GM18499 (cell line): ENCODE measurements at regions not wholly inside any gene's neighbourhood (a gene's known extent, or its start where the extent isn't known, plus 50 kb on each side); places are given as distances from the start of the nearest gene placed in this dataset.
"Not testable (repeated sequence)": the region's sequence is repeated elsewhere in the genome, so short reads cannot be mapped to it uniquely, and the experiment has no call there.

Source experiments
- ATAC-seq: cut with Tn5 transposase; IDR thresholded peaks from one replicate; pipeline ENCODE4 v1.9.1; 2021; ENCODE audit warnings: moderate number of reproducible peaks; ENCODE audit not compliant: insufficient read depth, unreplicated experiment

DNA sequence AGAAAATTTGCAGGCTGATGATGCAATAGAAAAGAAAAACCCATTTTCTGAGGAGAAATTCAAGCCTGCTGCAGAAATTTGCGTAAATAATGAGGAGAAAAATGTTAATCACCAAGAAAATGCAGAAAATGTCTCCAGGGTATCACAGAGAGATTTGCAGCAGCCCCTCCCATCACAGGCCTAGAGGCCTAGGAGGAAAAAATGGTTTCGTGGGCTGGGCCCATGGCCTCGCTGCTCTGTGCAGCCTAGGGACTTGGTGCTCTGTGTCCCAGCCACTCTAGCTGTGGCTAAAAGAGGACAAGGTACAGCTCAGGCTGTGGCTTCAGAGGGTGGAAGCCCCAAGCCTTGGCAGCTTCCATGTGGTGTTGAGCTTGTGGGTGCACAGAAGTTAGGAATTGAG lies 374.8 kb upstream of the BOD1L1 start:
- not testable (repeated sequence) for ATAC-seq

DNA sequence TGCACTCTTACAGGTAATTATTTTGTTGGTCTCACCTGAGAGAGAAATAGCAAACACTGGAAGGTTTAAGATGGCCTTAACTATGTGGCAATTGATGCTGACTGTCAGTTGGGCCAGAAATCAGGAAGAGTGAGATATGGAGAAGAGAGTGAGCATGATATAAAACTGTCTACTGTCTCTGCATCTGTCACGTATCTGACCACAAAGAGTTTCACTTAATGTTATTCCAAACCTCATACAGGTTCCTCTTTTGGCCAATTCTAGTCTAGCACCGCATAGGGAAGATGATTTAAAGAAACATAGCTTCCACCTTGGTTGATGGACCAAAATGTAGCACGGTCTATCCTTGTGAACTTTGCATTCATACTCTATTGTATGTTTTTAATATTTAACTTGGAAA lies 381.0 kb upstream of the BOD1L1 start:
- no peak for ATAC-seq

DNA sequence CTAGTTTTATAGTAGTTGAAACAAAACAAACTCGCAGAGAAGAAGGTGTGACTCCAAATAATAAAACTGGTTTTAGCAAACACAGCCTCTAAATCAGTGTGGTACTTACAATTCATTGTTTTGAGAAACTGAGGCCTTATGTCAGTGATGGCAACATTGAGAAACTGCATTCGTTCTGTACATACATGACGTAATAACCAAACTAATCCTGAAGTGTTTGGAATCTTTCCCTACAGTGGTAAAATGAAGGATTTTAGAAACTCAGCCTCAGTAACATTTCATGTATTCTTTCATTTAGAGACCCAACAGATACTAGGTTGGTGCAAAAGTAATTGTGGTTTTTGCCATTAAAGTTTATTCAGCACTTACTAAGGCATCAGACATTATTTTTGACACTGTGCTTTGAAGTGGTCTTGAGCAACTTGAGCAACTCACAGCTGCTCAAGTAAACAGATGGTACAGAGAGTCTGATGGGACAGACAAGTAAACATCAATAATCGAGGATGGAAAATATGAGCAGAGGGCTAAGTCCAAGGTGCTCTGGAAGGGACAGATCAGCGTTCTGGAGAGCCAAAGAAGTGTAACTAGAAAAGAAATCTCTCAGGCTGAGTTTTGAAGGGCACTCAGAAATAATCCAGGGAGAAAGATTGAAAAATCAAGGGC lies 390.8 kb upstream of the BOD1L1 start:
- ATAC-seq = no peak

DNA sequence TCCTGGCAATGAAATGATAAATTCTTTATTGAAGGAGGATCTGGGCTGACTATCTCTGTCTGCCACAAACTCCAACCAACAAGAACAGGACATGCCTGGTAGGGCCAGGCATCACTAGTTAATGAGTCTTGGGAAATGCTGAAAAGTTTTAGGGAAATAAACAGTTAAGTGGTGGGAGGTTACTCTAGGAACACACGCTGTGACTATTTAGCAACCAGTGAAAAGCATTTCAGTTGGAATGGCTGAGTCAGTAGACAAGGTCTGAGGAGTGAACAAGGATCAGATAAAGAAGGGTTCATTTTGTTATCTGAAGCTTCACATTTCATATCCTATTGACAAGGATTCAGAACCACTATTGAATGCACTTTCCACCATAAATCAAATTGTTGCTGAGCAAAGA lies 394.9 kb upstream of the BOD1L1 start:
- ATAC-seq = no peak

DNA sequence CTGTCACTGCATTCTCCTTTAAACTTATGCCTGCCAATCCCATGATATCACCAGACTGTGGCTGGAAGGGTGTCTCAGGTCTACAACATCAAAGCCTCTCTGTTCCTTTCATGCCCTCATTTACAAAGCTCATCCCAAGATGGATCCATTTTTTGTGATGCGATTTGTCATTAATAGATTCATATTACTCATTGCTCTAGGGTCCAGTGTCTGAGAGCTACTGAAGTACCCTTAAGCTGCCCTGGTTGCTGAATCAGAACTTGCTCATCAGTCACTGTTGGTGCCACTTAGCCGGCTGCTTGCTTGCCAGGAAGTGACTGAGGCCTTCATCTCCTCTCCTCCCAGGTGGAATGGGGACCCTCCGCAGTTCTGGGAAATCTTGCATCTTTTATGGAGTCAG lies 395.5 kb upstream of the BOD1L1 start:
- ATAC-seq = no peak

DNA sequence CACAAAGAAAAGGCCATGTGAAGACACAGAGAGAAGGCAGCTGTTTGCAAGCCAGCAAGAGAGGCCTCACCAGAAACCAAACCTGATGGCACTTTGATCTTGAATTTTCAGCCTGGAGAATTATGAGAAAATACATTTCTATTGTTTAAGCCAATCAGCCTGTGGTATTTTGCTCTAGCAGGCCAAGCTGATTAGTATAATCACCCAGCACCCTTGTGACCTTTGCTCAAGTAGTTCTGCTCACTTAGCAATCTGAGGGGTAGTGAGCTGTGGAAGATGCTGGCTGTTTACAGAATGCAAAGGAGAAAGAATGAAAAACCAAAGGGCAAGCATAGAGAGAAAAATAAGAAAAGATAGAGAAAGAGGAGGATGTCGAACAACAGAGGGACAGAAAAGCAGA lies 396.4 kb upstream of the BOD1L1 start:
- no peak for ATAC-seq

DNA sequence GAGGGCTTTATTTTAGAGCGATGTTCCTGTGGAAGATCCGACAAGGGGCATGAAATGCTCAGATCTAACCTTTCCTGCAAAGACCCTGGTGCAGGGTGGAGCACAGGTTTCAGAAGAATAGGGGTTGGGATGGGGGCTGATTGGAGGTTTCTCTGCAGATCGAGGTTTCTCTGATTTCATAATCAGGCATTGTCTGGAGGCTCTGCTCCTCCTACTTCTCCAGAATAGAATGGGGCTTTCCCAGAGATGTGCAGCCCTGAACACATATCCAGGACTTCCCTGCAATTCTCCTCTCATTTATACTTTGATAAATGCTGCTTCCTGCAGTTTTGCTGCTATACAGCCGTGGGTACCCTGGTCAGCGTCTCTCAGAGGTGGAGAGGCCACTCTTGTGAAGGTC lies 397.6 kb upstream of the BOD1L1 start:
- ATAC-seq = no peak

DNA sequence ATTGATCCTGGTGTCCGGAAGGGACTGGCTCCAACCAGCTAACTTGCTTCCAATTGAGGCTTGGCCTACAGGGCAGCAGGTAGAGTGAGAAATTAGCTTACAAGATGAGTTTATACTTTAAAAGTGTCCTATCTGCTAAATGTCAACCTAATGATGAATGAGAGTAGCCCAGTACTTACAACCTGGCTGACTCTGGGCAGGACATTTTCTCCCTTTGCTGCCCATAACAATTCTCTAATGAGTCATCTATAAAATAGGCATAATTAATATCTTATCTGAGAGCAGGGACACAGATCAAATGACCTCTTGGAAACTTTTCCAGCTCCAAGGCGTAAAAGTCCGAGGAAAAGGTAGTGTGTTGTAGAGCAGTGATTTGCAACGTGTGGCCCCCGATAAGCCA lies 398.4 kb upstream of the BOD1L1 start:
- ATAC-seq = no peak

DNA sequence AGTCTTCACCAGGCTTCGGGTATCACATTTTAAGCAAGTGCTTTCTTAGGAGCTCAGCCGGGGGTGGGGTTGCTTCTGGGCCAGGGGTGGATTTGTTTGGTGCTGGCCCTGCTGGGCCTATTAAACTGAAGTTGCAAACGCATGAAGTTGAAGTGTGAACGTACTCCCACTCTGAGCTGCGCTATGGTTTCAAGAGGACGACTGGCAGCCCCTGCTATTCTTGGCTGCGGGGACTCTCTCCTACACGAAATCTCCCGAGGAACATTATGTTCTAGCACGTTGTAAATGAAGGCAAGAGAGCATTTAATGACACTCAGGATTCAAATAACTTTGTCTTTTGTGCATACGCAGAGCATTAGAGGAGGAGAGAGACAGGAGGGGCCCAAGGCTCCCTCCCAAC lies 401.3 kb upstream of the BOD1L1 start:
- no peak for ATAC-seq

DNA sequence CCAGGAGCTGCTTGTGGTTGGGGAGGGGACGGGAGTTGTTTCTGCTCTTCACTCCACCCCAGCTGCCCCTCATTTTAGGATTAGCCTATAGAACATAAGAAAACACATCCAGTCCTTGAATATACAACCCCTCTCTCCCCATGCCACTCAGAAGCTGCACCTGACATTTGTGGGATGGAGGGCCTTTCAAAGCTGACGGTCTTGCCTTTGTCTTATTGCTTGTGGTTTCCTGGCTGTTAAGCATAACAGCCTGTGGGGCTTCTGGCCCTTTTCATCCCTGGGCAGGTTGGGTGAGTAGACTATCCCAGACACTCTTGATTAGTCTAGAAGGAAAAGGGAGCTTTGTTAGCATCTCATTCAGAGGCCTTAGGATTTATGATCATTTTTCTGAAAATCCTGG lies 407.6 kb upstream of the BOD1L1 start:
- no peak for ATAC-seq

DNA sequence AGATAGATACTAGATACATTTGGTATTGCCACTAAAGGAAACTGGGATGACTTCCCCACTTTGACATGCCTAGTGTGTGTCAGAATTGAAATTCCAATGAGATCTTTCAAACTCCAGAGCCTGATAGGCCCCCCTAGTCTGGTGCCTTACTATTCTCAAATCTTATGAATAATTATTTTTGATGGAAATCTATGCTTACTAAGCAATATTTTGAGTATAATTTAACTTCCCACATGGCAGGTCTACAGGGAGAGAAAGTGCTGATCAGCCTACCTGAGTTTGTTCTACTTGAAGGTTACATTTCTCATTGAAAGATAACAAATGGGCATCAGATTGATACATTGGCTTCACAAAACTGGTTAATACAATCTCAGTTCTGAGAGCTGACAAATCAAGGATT lies 415.7 kb upstream of the BOD1L1 start:
- ATAC-seq = no peak

DNA sequence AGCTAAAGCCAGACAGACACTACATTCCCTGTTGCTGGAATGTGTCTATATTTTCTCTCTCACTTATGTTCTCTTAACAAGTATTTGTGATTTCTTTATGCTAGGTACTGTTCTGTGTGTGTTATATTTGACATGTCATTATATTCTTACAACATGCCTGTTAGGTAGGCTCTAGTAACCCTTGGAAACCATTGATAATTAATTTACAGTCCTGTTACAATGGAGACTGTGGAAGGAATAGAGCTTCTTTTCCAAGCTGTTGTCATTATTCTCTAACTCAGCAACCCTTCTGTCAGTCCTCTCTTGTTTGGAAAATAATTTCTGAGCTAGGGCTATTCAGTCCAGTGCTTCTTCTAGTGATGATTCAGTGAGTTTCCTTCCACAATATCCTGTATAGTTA lies 419.1 kb upstream of the BOD1L1 start:
- no peak for ATAC-seq

DNA sequence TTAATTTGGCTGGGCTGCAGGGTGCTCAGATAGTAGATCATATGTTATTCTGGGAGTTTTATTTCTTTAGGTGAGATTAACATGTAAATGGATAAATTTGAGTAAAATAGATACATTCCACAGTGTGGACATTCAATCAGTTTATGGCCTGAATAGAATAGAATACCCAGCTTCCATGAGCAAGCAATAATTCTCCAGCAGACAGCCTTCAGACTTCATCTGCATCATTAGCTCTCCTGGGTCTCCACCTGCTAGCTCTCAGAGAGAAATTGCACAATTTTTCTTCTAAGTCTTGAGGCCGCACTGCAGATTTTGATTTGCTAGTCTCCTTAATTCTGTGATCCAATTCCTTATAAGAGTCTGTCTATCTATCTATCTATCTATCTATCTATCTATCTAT lies 420.3 kb upstream of the BOD1L1 start:
- no peak for ATAC-seq

DNA sequence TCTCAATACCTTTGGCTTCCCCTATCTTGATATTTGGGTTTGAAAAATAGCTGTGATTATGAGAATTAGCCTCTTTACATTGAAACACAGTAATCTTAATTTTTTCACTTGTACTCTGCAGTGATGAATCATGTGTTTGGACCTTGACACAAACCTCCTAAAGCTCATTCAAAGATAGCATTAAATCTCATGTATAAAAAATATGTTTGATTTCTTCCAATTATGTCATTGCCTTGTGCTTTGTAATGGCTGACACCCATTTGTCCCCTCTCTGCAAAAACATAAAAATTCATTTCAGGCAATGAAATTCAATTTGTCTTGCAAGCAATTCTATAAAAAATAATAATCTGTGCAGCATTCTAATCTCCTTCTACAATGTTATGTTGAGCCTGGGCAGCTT lies 422.4 kb upstream of the BOD1L1 start:
- ATAC-seq = no peak

DNA sequence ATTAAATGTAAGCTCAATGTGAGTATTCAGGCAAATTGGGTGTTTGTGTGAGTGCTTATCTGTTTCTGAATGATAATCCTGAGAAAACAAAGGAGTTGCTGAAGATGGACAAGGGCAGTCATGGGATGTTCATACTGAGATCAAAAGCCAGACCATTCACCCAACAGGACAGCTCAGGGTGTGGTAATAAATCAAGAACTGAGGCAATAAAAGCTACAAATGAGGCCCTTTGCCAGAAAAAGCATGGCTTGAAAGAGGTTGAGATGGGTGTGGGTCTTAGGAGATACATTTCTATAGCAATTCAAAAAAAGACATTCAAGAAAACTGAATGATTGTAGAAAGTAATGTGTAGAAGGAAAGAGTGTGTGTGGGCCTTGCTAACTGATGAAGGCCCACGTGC lies 425.8 kb upstream of the BOD1L1 start:
- ATAC-seq = no peak

DNA sequence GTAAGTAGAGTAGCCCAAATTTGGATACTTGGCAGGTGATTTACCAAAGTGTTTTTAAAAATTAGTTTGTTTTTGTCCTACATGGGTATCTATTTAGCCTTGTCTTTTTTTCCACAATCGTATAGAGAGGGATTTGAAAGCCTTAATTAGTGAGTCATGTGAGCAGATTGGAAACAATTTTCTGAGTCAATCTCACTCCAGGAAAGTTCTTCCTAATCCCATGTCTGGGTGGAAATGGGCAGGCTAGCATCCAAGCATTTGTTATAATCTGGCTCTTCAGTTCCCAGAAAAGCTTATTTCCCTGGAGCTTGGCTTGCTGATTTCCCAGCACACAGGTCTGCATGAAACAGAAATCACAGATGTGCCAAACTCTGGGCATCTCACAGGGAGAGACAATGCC lies 426.9 kb upstream of the BOD1L1 start:
- no peak for ATAC-seq

DNA sequence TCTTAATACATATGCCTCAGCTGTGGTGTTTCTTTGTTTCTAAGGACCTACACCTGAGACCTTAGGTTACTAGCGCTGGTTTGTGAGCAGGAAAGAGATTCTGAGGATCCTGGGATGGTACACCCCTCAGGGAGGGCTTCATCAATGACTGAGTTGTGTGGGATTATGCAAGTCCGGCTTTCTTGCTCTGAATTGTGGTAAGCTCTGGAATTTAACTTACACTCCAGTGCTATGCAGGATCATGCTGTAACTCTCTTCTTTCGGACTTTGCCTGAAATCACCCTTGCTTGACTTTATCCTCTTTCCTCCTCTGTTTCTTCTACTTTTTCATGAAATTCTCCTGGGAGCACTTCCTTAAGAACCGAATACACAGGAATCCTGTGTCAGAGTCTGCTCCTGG lies 431.5 kb upstream of the BOD1L1 start:
- ATAC-seq = no peak

DNA sequence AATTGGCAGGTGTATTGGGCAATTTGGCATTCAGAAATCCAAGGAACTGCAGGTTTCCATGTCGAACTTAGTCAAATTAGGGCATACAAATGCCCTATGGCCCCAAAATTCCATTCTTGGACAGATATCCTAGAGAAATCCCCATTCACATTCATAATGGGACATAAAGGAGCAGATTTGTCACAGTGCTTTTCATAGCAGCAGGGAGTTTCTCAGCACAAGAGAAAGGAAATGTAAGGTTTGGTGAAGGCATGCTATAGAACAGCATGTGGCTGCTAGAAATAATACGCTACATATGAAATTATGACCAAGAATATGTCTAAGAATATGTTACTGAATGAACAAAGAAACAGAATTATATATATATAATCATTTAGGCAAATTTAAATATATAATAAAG lies 437.5 kb upstream of the BOD1L1 start:
- no peak for ATAC-seq

DNA sequence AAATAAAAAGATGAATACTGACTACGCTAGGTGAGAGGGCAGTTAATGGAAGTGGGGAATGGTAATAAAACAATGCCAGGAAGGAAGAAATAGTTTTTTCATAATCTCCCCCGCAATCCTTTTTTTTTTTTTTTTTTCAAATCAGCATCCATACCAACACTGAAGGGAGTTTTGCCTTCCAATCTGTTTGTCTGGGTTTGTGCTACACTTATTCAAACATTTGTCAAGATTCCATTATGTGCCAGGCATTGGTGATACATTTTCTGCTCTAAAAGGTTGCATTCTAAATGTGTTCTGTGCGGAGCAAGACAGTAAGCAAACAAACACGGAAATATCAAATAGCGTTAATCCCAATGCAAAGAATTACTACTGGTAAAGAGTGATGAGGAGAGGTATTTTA lies 437.9 kb upstream of the BOD1L1 start:
- no peak for ATAC-seq

DNA sequence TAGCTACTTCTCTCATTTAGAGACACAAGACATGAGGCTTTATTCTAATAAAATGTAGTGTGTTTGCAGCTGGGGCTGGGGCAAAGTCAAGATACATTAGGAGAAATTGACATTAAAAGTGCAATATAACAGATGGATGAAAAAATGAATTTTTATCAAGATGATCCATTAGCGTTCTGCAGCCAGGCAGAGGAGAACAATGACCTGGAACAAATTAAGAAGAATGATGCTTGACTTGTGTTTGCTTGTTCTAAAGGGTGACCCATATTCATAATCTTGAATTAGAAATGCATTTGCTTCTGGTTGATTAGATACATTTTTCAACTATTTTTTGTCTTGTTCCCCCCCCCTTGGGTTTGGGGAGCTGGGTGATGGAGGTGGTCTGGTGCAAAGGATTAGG lies 439.5 kb upstream of the BOD1L1 start:
- no peak for ATAC-seq

DNA sequence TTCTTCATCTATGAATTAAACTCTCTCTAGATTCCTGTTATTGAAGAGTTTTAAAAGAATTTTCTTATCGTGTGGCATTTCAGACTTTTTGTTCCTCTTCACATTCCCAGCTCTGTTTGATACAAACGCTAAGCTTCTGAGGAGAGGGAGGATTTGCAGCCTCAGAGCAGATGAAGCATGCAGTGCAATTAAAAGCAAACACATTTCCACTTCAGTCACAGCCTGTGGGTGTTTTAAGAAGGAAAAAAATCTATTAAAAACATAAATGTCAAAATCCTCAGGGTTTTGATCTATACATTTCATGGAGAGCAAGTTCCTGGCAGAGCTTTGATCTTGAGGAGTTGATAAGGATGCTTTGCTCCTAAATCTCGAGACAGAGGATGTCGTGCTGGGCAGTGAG lies 442.4 kb upstream of the BOD1L1 start:
- ATAC-seq = no peak

DNA sequence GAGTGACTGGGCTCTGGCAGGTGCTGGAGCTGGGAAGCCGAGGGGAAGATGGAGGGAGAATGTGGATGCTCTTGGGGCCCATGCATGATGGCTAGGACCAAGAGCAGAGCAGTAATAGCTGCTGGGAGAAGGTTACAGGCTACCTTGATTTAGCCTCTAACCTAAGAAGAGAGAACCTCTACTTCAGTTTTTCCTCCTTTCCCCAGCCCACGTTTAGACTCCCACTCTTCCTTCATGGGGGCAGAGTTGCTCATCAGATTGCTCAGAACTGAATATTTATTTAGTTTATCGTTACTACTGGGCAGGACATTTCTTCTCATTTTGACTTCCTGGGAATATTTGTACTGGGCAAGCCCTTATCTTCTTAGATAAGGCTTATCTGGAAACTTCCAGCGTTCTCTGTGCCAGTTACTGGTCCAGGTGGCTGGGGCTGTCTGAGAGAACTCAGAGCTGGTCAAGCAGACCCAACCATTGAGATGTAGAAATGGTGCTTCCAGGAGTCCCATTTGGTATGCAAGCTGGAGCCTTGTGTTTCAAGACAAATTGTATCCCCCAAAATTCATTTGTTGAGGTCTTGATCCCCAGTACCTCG lies 442.9 kb upstream of the BOD1L1 start:
- ATAC-seq = no peak

DNA sequence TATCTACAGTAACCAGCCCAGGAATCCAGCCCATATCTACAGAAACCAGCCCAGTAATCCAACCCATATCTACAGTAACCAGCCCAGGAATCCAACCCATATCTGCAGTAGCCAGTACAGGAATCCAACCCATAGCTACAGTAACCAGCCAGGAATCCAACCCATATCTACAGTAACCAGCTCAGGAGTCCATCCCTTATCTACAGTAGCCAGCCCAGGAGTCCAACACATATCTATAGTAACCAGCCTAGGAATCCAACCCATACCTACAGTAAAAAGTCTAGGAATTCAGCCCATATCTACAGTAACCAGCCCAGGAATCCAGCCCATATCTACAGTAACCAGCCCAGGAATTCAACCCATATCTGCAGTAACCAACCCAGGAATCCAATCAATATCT lies 445.0 kb upstream of the BOD1L1 start:
- no peak for ATAC-seq
